ENCODE measurements at regions not wholly inside any gene's neighbourhood (a gene's known extent, or its start where the extent isn't known, plus 50 kb on each side); places are given as distances from the start of the nearest gene placed in this dataset.

- H3K4me1 ChIP-seq (ENCODE audit: control insufficient read depth, insufficient read depth, low read depth, low read length) = peaks cover 5% of the 10 kb centered on the region
- H4K91ac ChIP-seq (ENCODE audit: low read length) = no peak overlapping the region
- H3K14ac ChIP-seq (ENCODE audit: low read length in 2 of 2) = no peak overlapping the region
- H3K27me3 ChIP-seq (ENCODE audit: control insufficient read depth in 1 of 2, insufficient read depth in 1 of 2, low read length in 2 of 2) = peaks cover 0 to 7% of the 10 kb centered on the region in 2 experiments
- H2BK120ac ChIP-seq (ENCODE audit: low read depth, low read length) = no peak overlapping the region
- no peak overlapping the region for H3K4me2 ChIP-seq (ENCODE audit: low read length, poor library complexity, severe bottlenecking)
- H3K79me1 ChIP-seq (replicated peaks; ENCODE audit: low read length, poor library complexity, severe bottlenecking) = no peaks in the 10 kb centered on the region
- DNase-seq = no peak
- H3K9ac ChIP-seq (ENCODE audit: low read length) = no peak overlapping the region
- H2AK5ac ChIP-seq (ENCODE audit: low read length, severe bottlenecking) = no peak overlapping the region
- no peak overlapping the region for H2BK12ac ChIP-seq (ENCODE audit: low read length in 2 of 2)
- no peak overlapping the region for H3K27ac ChIP-seq (ENCODE audit: low read length, poor library complexity, severe bottlenecking)
- H3K18ac ChIP-seq (ENCODE audit: low read depth in 1 of 2, low read length in 2 of 2) = no peak overlapping the region
- no peak overlapping the region for H2AFZ ChIP-seq (ENCODE audit: low read depth, low read length)
- no peak overlapping the region for H3K4ac ChIP-seq (ENCODE audit: low read depth in 1 of 2, low read length in 2 of 2)
- H2BK5ac ChIP-seq (ENCODE audit: low read depth, low read length, poor library complexity, severe bottlenecking) = no peak overlapping the region
- H3K36me3 ChIP-seq (ENCODE audit: control insufficient read depth in 1 of 2, insufficient read depth in 2 of 2, low read depth in 1 of 2, low read length in 2 of 2) = no peaks in the 10 kb centered on the region
- no peaks in the 10 kb centered on the region for H3K9me3 ChIP-seq (ENCODE audit: control insufficient read depth, low read length)
- H3K23ac ChIP-seq (ENCODE audit: low read length in 2 of 2) = no peak overlapping the region
- 80% methylated on average over 2 of the region's 2 CpGs for WGBS
- H3K4me3 ChIP-seq (ENCODE audit: insufficient read depth in 1 of 2, low read depth in 1 of 2, low read length in 2 of 2) = no peak overlapping the region
- no peak overlapping the region for H4K8ac ChIP-seq (ENCODE audit: low read length)
- no peak overlapping the region for H2BK15ac ChIP-seq (ENCODE audit: low read depth, poor library complexity, severe bottlenecking)
Observed at GRCh38 chr18:55109818-55110414, 150.7 kb upstream of the CCDC68 start.

- no peak overlapping the region for H2BK120ac ChIP-seq (ENCODE audit: low read depth, low read length)
- no peaks in the 10 kb centered on the region for H3K36me3 ChIP-seq (ENCODE audit: control insufficient read depth in 1 of 2, insufficient read depth in 2 of 2, low read depth in 1 of 2, low read length in 2 of 2)
- H4K91ac ChIP-seq (ENCODE audit: low read length) = no peak overlapping the region
- no peak overlapping the region for H2BK15ac ChIP-seq (ENCODE audit: low read depth, poor library complexity, severe bottlenecking)
- no peak overlapping the region for H3K9ac ChIP-seq (ENCODE audit: low read length)
- H3K4me3 ChIP-seq (ENCODE audit: insufficient read depth in 1 of 2, low read depth in 1 of 2, low read length in 2 of 2) = no peak overlapping the region
- no peak overlapping the region for H3K18ac ChIP-seq (ENCODE audit: low read depth in 1 of 2, low read length in 2 of 2)
- peaks cover 9% of the 10 kb centered on the region for H3K4me1 ChIP-seq (ENCODE audit: control insufficient read depth, insufficient read depth, low read depth, low read length)
- no peak overlapping the region for H3K4me2 ChIP-seq (ENCODE audit: low read length, poor library complexity, severe bottlenecking)
- WGBS = 83% methylated on average over 2 of the region's 3 CpGs
- no peak overlapping the region for H3K23ac ChIP-seq (ENCODE audit: low read length in 2 of 2)
- H3K14ac ChIP-seq (ENCODE audit: low read length in 2 of 2) = no peak overlapping the region
- H2AFZ ChIP-seq (ENCODE audit: low read depth, low read length) = no peak overlapping the region
- no peak overlapping the region for H2BK5ac ChIP-seq (ENCODE audit: low read depth, low read length, poor library complexity, severe bottlenecking)
- H4K8ac ChIP-seq (ENCODE audit: low read length) = no peak overlapping the region
- H3K79me1 ChIP-seq (replicated peaks; ENCODE audit: low read length, poor library complexity, severe bottlenecking) = no peaks in the 10 kb centered on the region
- no peak overlapping the region for H2AK5ac ChIP-seq (ENCODE audit: low read length, severe bottlenecking)
- peaks cover 0 to 4% of the 10 kb centered on the region in 2 experiments for H3K27me3 ChIP-seq (ENCODE audit: control insufficient read depth in 1 of 2, insufficient read depth in 1 of 2, low read length in 2 of 2)
- no peak overlapping the region for H3K27ac ChIP-seq (ENCODE audit: low read length, poor library complexity, severe bottlenecking)
- no peaks in the 10 kb centered on the region for H3K9me3 ChIP-seq (ENCODE audit: control insufficient read depth, low read length)
- no peak overlapping the region for H2BK12ac ChIP-seq (ENCODE audit: low read length in 2 of 2)
- DNase-seq = no peak
- H3K4ac ChIP-seq (ENCODE audit: low read depth in 1 of 2, low read length in 2 of 2) = no peak overlapping the region
Observed at GRCh38 chr18:55106906-55107305, 147.6 kb upstream of the CCDC68 start.

GRCh38 chr18:55106466-55106865 lies 147.2 kb upstream of the CCDC68 start:
- H3K23ac ChIP-seq (ENCODE audit: low read length in 2 of 2) = no peak overlapping the region
- H3K79me1 ChIP-seq (replicated peaks; ENCODE audit: low read length, poor library complexity, severe bottlenecking) = no peaks in the 10 kb centered on the region
- H3K4ac ChIP-seq (ENCODE audit: low read depth in 1 of 2, low read length in 2 of 2) = no peak overlapping the region
- no peak overlapping the region for H2AK5ac ChIP-seq (ENCODE audit: low read length, severe bottlenecking)
- H3K14ac ChIP-seq (ENCODE audit: low read length in 2 of 2) = no peak overlapping the region
- no peak overlapping the region for H3K9ac ChIP-seq (ENCODE audit: low read length)
- H3K9me3 ChIP-seq (ENCODE audit: control insufficient read depth, low read length) = no peaks in the 10 kb centered on the region
- no peak overlapping the region for H3K27ac ChIP-seq (ENCODE audit: low read length, poor library complexity, severe bottlenecking)
- no peaks in the 10 kb centered on the region for H3K36me3 ChIP-seq (ENCODE audit: control insufficient read depth in 1 of 2, insufficient read depth in 2 of 2, low read depth in 1 of 2, low read length in 2 of 2)
- H2BK5ac ChIP-seq (ENCODE audit: low read depth, low read length, poor library complexity, severe bottlenecking) = no peak overlapping the region
- H4K91ac ChIP-seq (ENCODE audit: low read length) = no peak overlapping the region
- H2BK15ac ChIP-seq (ENCODE audit: low read depth, poor library complexity, severe bottlenecking) = no peak overlapping the region
- H2AFZ ChIP-seq (ENCODE audit: low read depth, low read length) = no peak overlapping the region
- WGBS = 100% methylated on average over 2 of the region's 2 CpGs
- H3K18ac ChIP-seq (ENCODE audit: low read depth in 1 of 2, low read length in 2 of 2) = no peak overlapping the region
- no peak overlapping the region for H2BK12ac ChIP-seq (ENCODE audit: low read length in 2 of 2)
- peaks cover 10% of the 10 kb centered on the region for H3K4me1 ChIP-seq (ENCODE audit: control insufficient read depth, insufficient read depth, low read depth, low read length)
- no peak overlapping the region for H4K8ac ChIP-seq (ENCODE audit: low read length)
- no peak for DNase-seq
- no peak overlapping the region for H2BK120ac ChIP-seq (ENCODE audit: low read depth, low read length)
- peaks cover 0 to 4% of the 10 kb centered on the region in 2 experiments for H3K27me3 ChIP-seq (ENCODE audit: control insufficient read depth in 1 of 2, insufficient read depth in 1 of 2, low read length in 2 of 2)
- no peak overlapping the region for H3K4me3 ChIP-seq (ENCODE audit: insufficient read depth in 1 of 2, low read depth in 1 of 2, low read length in 2 of 2)
- no peak overlapping the region for H3K4me2 ChIP-seq (ENCODE audit: low read length, poor library complexity, severe bottlenecking)

GRCh38 chr18:55105873-55106272 lies 146.6 kb upstream of the CCDC68 start:
- H2BK12ac ChIP-seq (ENCODE audit: low read length in 2 of 2) = no peak overlapping the region
- H2BK15ac ChIP-seq (ENCODE audit: low read depth, poor library complexity, severe bottlenecking) = no peak overlapping the region
- no peak overlapping the region for H2BK5ac ChIP-seq (ENCODE audit: low read depth, low read length, poor library complexity, severe bottlenecking)
- H3K4me3 ChIP-seq (ENCODE audit: insufficient read depth in 1 of 2, low read depth in 1 of 2, low read length in 2 of 2) = no peak overlapping the region
- H3K36me3 ChIP-seq (ENCODE audit: control insufficient read depth in 1 of 2, insufficient read depth in 2 of 2, low read depth in 1 of 2, low read length in 2 of 2) = no peaks in the 10 kb centered on the region
- no peak overlapping the region for H2AK5ac ChIP-seq (ENCODE audit: low read length, severe bottlenecking)
- no peak overlapping the region for H3K14ac ChIP-seq (ENCODE audit: low read length in 2 of 2)
- H3K23ac ChIP-seq (ENCODE audit: low read length in 2 of 2) = no peak overlapping the region
- no peak overlapping the region for H3K27ac ChIP-seq (ENCODE audit: low read length, poor library complexity, severe bottlenecking)
- H4K8ac ChIP-seq (ENCODE audit: low read length) = no peak overlapping the region
- no peak overlapping the region for H3K4me2 ChIP-seq (ENCODE audit: low read length, poor library complexity, severe bottlenecking)
- peaks cover 6% of the 10 kb centered on the region for H3K4me1 ChIP-seq (ENCODE audit: control insufficient read depth, insufficient read depth, low read depth, low read length)
- H3K9ac ChIP-seq (ENCODE audit: low read length) = no peak overlapping the region
- DNase-seq = no peak
- H2AFZ ChIP-seq (ENCODE audit: low read depth, low read length) = no peak overlapping the region
- no peaks in the 10 kb centered on the region for H3K79me1 ChIP-seq (replicated peaks; ENCODE audit: low read length, poor library complexity, severe bottlenecking)
- H3K9me3 ChIP-seq (ENCODE audit: control insufficient read depth, low read length) = no peaks in the 10 kb centered on the region
- 65% methylated on average over 1 of the region's 2 CpGs for WGBS
- no peak overlapping the region for H2BK120ac ChIP-seq (ENCODE audit: low read depth, low read length)
- no peak overlapping the region for H4K91ac ChIP-seq (ENCODE audit: low read length)
- H3K18ac ChIP-seq (ENCODE audit: low read depth in 1 of 2, low read length in 2 of 2) = no peak overlapping the region
- no peak overlapping the region for H3K4ac ChIP-seq (ENCODE audit: low read depth in 1 of 2, low read length in 2 of 2)
- peaks cover 0 to 4% of the 10 kb centered on the region in 2 experiments for H3K27me3 ChIP-seq (ENCODE audit: control insufficient read depth in 1 of 2, insufficient read depth in 1 of 2, low read length in 2 of 2)

Measured in mesenchymal stem cell (in vitro differentiated cells and primary cell).